Upper lobe of left lung (tissue), 4 donors: ENCODE measurements at regions not wholly inside any gene's neighbourhood (a gene's known extent, or its start where the extent isn't known, plus 50 kb on each side); places are given as distances from the start of the nearest gene placed in this dataset.

ENCODE experiments used
- EP300 ChIP-seq, 4 donors: sonication (generic); formaldehyde crosslinking; IDR thresholded peaks; one replicate each; pipeline ENCODE4 v1.5.1; 2017; ENCODE audit warnings: antibody characterized with exemption in 4 of 4, control low read depth in 2 of 4
- POLR2A ChIP-seq, 4 donors: fragments of 450-650 bp; IDR thresholded peaks; one replicate each; pipeline ENCODE4 v1.5.1; 2016 to 2017; ENCODE audit warnings: antibody characterized with exemption in 4 of 4, mild to moderate bottlenecking in 2 of 4
- POLR2AphosphoS5 ChIP-seq, 2 donors: sonication (generic); formaldehyde crosslinking; IDR thresholded peaks; one replicate each; pipeline ENCODE4 v1.5.1; 2017; ENCODE audit warnings: antibody characterized with exemption in 2 of 2
- TF ChIP-seq, protein P1 (sequence below), 6 experiments: fragments of 450-650 bp in 4 of 6; fragments of 200-600 bp in 2 of 6; sonication (generic) in 2 of 6; IDR thresholded peaks; one replicate each; pipeline ENCODE4 v1.5.1; 2016 to 2019; ENCODE audit warnings: antibody characterized with exemption in 6 of 6

- TF ChIP-seq POLR2AphosphoS5 (IDR thresholded peaks at IDR 0.05) (no peak), POLR2A (IDR thresholded peaks at IDR 0.05) (no peak), EP300 (IDR thresholded peaks at IDR 0.05) (no peak)
- TF ChIP-seq, protein P1, sequence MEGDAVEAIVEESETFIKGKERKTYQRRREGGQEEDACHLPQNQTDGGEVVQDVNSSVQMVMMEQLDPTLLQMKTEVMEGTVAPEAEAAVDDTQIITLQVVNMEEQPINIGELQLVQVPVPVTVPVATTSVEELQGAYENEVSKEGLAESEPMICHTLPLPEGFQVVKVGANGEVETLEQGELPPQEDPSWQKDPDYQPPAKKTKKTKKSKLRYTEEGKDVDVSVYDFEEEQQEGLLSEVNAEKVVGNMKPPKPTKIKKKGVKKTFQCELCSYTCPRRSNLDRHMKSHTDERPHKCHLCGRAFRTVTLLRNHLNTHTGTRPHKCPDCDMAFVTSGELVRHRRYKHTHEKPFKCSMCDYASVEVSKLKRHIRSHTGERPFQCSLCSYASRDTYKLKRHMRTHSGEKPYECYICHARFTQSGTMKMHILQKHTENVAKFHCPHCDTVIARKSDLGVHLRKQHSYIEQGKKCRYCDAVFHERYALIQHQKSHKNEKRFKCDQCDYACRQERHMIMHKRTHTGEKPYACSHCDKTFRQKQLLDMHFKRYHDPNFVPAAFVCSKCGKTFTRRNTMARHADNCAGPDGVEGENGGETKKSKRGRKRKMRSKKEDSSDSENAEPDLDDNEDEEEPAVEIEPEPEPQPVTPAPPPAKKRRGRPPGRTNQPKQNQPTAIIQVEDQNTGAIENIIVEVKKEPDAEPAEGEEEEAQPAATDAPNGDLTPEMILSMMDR (IDR thresholded peaks at IDR 0.05) = no peak
Measured at GRCh38 chr16:85338989-85339685, 226.9 kb upstream of the CIBAR2 start.
